ENCODE measurements at regions not wholly inside any gene's neighbourhood (a gene's known extent, or its start where the extent isn't known, plus 50 kb on each side); places are given as distances from the start of the nearest gene placed in this dataset.

GRCh38 chr12:124210991-124211577 lies 83.8 kb upstream of the RFLNA start:
- Histone ChIP-seq H3K27me3 (ENCODE audit: insufficient read depth, low read length) (0 out of 2 replicates have a peak, but pooled peaks cover 4% of the 10 kb centered on the region), H3K9ac (ENCODE audit: low read length) (no peak overlapping the region), H3K4me1 (ENCODE audit: control insufficient read depth in 1 of 2, insufficient read depth in 2 of 2, low read length in 2 of 2) (no peaks in the 10 kb centered on the region), H3K36me3 (ENCODE audit: control insufficient read depth in 1 of 2, insufficient read depth in 2 of 2, low read length in 2 of 2) (no peaks in the 10 kb centered on the region), H4K20me1 (ENCODE audit: insufficient read depth) (no peaks in the 10 kb centered on the region), H3K79me2 (ENCODE audit: insufficient read depth, low read length) (no peaks in the 10 kb centered on the region), H3K9me2 (ENCODE audit: insufficient read depth) (no peaks in the 10 kb centered on the region), H2AFZ (ENCODE audit: low read depth, low read length, poor library complexity, severe bottlenecking) (no peak overlapping the region), H3K9me3 (ENCODE audit: control insufficient read depth in 1 of 2, insufficient read depth in 1 of 2, low read depth in 1 of 2, low read length in 2 of 2) (peaks cover 4 to 10% of the 10 kb centered on the region in 2 experiments; a peak in 2 of 4 replicates), H3K27ac (ENCODE audit: low read depth, low read length) (no peak overlapping the region), H3K4me3 (replicated peaks in 1 of 2; ENCODE audit: low read depth in 1 of 2, low read length in 2 of 2) (no peak overlapping the region), H3K4me2 (ENCODE audit: low read length) (no peak overlapping the region)
- no TSS peak for BruUV-seq (replicated peaks)
- no peak for ATAC-seq
- intact Hi-C loops (cut with micrococcal nuclease) = no loop called here
- TF ChIP-seq ZNF274 (IDR thresholded peaks at IDR 0.05; ENCODE audit: low read depth, low read length) = no peak
- TF ChIP-seq SP1 (IDR thresholded peaks at IDR 0.05; ENCODE audit: low read depth) = no peak
- no peak for TF ChIP-seq ELF1 (IDR thresholded peaks at IDR 0.05; ENCODE audit: borderline replicate concordance, low read depth)
- no peak for TF ChIP-seq SRF (IDR thresholded peaks at IDR 0.05; ENCODE audit: low read depth)
- no peak for TF ChIP-seq CEBPB (IDR thresholded peaks at IDR 0.05; ENCODE audit: low read depth)
- no peak for TF ChIP-seq YY1 (IDR thresholded peaks at IDR 0.05; ENCODE audit: extremely low read depth, insufficient replicate concordance, low read depth, low read length)
- no peak for TF ChIP-seq CBX3 (IDR thresholded peaks at IDR 0.05; ENCODE audit: low read depth)
- TF ChIP-seq SIN3A (IDR thresholded peaks at IDR 0.05; ENCODE audit: low read depth) = no peak
- TF ChIP-seq EZH2phosphoT487 (IDR thresholded peaks at IDR 0.05; ENCODE audit: borderline replicate concordance) = no peak
- no peak for TF ChIP-seq REST (IDR thresholded peaks at IDR 0.05; ENCODE audit: low read depth)
- TF ChIP-seq ZBTB33 (IDR thresholded peaks at IDR 0.05; ENCODE audit: extremely low read depth, insufficient replicate concordance, low read length) = no peak
- TF ChIP-seq EZH2 (IDR thresholded peaks at IDR 0.05) = no peak
- CTCF ChIA-PET = no interaction called here
- DNase-seq (ENCODE audit: low read depth, low spot score) = no peak
- POLR2A ChIA-PET = no interaction called here
- RAD21 ChIA-PET (ENCODE audit: low non-redundant PET in 1 of 2, low total read pairs in 2 of 2, uncharacterized antibody in 2 of 2, unreplicated experiment in 2 of 2) = no interaction called here
